AG04450 (cell line): ENCODE measurements at regions not wholly inside any gene's neighbourhood (a gene's known extent, or its start where the extent isn't known, plus 50 kb on each side); places are given as distances from the start of the nearest gene placed in this dataset.

Source experiments
- CTCF ChIA-PET: fragments of 300-600, 350-600 bp; formaldehyde crosslinking; extraction: SDS; loops from one replicate; lab custom pipeline; 2022; ENCODE audit warnings: antibody characterized with exemption, inconsistent platforms; lab: Charles Lee
- POLR2A ChIA-PET: fragments of 350-600 bp; formaldehyde crosslinking; extraction: SDS; loops from one replicate; lab custom pipeline; 2021; ENCODE audit warnings: antibody characterized with exemption, inconsistent platforms; lab: Yijun Ruan, JAX
- DNase-seq: peaks from one replicate; pipeline ENCODE4 v3.0.0-alpha.2; 2011; ENCODE audit warnings: low read depth, low spot score
- H3K27ac ChIP-seq: one replicate; pipeline ENCODE4 v1.5.1; 2012; ENCODE audit warnings: low read depth, low read length, control low read depth
- H3K27me3 ChIP-seq: one replicate; pipeline ENCODE4 v1.6.0; 2012; ENCODE audit warnings: low read length; ENCODE audit not compliant: control insufficient read depth, insufficient read depth
- H3K4me3 ChIP-seq: 2 replicates; pipeline ENCODE4 v1.5.1; 2011; ENCODE audit warnings: mild to moderate bottlenecking, low read depth, low read length, control low read depth
- H3K9me3 ChIP-seq: 2 replicates; pipeline ENCODE4 v1.5.1; 2012; ENCODE audit warnings: low read length; ENCODE audit not compliant: control insufficient read depth, insufficient read depth
- TF ChIP-seq, protein P1 (sequence below): IDR thresholded peaks from 2 replicates; pipeline ENCODE4 v1.5.1; 2011; ENCODE audit warnings: low read depth, low read length, control low read depth, inconsistent platforms

DNA sequence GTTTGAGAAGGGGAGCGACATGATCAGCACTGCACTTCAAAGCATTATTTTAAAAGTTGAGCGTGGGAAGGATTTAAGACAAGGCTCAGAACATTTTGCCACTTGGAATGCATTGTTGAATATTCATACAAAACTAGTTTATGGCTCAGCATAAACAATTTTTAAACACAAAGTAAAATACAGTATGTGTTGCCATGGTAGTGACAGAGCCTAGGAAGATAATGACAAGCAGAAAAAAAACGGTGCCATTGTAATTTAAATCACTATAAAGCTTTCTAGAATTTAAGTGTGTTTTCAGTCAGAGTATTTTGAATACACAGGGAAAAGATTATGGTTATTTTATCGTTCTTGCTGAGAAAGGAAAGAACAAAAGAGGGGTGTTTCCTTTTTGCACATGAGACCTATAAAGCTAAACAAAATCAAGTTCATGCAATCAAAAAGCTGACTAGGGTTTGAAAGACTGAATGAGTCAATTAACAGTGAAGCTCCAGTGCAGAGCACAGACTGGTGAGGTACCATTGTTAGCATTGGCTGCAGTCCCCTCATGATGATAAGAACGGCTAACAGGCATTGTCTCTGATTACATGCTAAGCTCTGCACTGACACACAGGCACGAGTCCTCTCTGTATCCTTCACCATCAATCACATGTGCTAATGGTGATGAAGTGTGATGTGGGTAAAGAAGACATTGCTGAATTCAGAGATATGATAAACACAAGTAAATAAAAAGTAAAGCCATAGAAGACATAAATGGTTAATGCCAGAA lies 181.9 kb upstream of the VSTM2A start:
- DNase-seq, result no peak
- peaks cover 3% of the 10 kb centered on the region; the same call in 1 of the 2 replicates for H3K9me3 ChIP-seq
- TF ChIP-seq, protein P1, sequence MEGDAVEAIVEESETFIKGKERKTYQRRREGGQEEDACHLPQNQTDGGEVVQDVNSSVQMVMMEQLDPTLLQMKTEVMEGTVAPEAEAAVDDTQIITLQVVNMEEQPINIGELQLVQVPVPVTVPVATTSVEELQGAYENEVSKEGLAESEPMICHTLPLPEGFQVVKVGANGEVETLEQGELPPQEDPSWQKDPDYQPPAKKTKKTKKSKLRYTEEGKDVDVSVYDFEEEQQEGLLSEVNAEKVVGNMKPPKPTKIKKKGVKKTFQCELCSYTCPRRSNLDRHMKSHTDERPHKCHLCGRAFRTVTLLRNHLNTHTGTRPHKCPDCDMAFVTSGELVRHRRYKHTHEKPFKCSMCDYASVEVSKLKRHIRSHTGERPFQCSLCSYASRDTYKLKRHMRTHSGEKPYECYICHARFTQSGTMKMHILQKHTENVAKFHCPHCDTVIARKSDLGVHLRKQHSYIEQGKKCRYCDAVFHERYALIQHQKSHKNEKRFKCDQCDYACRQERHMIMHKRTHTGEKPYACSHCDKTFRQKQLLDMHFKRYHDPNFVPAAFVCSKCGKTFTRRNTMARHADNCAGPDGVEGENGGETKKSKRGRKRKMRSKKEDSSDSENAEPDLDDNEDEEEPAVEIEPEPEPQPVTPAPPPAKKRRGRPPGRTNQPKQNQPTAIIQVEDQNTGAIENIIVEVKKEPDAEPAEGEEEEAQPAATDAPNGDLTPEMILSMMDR, result no peak
- H3K27ac ChIP-seq, result no peak overlapping the region
- ChIA-PET POLR2A (no interaction called here), CTCF (interaction anchor here (0.6 kb wide), 1 partner anchor 30 kb away, joined by 9 read pairs; no protein-coding TSS in a partner anchor)
- H3K27me3 ChIP-seq, result no peaks in the 10 kb centered on the region
- no peak overlapping the region for H3K4me3 ChIP-seq

DNA sequence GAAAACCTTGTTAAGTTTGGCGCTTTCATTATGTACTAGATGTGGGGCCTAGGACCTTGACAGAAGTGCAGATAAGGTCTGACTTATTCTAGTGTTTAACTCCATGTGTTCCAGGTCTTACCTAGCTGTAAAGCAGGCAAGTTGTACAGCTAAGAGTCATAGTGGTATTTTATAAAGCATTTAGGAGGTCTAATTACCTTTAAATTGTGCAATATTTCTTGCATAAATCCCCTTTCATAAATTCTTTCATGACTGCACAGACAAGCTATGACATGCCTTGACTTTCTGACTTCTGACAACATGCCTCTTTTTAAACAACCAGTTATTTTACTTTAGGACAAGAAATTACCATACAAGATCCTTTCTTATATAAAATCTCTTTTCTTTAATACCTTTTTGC lies 151.6 kb upstream of the VSTM2A start:
- DNase-seq, result no peak
- Histone ChIP-seq H3K9me3 (peaks cover 8% of the 10 kb centered on the region; the same call in 1 of the 2 replicates), H3K27me3 (no peaks in the 10 kb centered on the region), H3K4me3 (no peak overlapping the region), H3K27ac (no peak overlapping the region)
- ChIA-PET CTCF (no interaction called here), POLR2A (no interaction called here)
- TF ChIP-seq, protein P1, result no peak

DNA sequence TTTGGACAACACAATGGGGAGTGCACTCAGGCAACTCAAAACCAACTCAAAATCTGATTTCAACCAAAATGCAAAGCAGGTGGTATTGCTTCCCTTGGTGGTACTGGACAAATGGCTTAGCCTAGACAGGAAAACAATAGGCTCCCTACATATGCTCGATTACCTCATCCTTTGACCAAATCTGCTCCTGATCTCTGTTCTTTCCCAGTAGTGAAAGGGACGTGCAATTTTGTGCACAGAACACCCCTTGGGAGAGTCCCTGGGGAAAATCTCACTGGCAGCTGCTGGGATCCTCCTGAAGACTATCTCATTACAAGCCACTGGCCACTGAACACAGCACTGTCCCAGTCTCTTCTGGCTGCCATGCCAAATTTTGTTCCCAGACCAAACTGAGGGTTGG lies 149.2 kb upstream of the VSTM2A start:
- ChIA-PET CTCF (no interaction called here), POLR2A (no interaction called here)
- H3K9me3 ChIP-seq, result peaks cover 9% of the 10 kb centered on the region; the same call in 1 of the 2 replicates
- no peak overlapping the region for H3K4me3 ChIP-seq
- no peak overlapping the region for H3K27ac ChIP-seq
- DNase-seq, result no peak
- TF ChIP-seq, protein P1, result no peak
- H3K27me3 ChIP-seq, result no peaks in the 10 kb centered on the region

DNA sequence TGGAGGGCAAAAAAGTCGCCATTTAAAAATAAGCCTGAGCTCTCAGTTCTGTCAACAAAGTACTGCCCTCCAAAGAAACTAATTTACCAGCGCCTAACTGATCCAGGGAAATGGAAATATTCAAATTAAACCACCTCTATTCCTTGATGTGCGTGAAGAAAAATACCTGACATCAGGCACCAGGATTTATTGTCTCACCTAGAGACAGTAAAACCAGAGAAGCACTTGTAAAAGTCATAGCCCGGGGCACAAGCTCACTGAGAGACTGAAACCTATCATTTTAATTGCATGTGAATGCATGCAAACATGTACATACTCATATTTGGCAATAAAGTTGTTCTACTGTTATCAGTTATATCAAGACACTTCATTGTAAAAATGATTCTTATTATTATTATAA lies 147.3 kb upstream of the VSTM2A start:
- ChIA-PET CTCF (no interaction called here), POLR2A (no interaction called here)
- TF ChIP-seq, protein P1, result no peak
- Histone ChIP-seq H3K9me3 (peaks cover 9% of the 10 kb centered on the region; the same call in 1 of the 2 replicates), H3K4me3 (no peak overlapping the region), H3K27me3 (no peaks in the 10 kb centered on the region), H3K27ac (no peak overlapping the region)
- no peak for DNase-seq

DNA sequence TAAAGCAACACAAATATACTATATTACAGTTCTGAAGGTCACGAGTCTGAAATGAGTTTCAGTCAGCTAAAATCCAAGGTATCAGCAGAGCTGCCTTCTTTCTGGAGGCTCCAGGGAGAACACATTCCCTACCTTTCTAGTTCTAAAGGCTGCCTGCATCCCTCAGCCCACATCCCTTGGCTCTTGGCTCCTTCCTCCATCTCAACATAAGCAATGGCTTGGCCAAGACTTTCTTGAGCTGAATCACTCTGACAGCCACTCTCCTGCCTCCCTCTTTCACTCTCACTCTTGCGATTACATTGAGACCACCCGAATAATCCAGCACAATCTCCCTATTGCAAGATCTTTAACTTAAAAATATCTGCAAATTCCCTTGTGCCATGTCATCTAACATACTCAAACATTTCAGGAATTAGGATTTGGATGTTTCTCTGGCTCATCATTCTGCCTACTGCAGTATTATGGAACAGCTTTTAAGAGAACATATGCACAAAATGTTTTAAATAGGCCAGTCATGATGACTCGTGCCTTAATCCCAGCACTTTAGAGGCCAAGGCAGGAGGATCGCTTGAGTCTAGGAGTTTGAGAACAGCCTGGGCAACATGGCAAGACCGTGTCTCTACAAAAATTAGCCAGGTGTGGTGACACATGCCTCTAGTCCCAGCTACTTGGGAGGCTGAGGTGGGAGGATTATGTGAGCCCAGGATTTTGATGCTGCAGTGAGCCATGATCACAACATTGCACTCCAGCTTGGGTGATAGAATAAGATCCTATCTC lies 144.2 kb upstream of the VSTM2A start:
- Histone ChIP-seq H3K4me3 (no peak overlapping the region), H3K27me3 (no peaks in the 10 kb centered on the region), H3K9me3 (peaks cover 8% of the 10 kb centered on the region), H3K27ac (no peak overlapping the region)
- ChIA-PET POLR2A (no interaction called here), CTCF (no interaction called here)
- TF ChIP-seq, protein P1, result no peak
- no peak for DNase-seq
